K562 (cell line): ENCODE measurements at regions not wholly inside any gene's neighbourhood (a gene's known extent, or its start where the extent isn't known, plus 50 kb on each side); places are given as distances from the start of the nearest gene placed in this dataset.
A peak's percentile ranks its signal among the peaks of the same experiment; 100 is the strongest.

Source experiments
- BHLHE40 ChIP-seq: IDR thresholded peaks from 2 replicates; pipeline ENCODE4 v1.6.1; 2011; ENCODE audit warnings: low read length, improper control_type of control experiment
- DACH1 ChIP-seq: fragments of 450-650 bp; IDR thresholded peaks from 2 replicates; pipeline ENCODE4 v1.6.1; 2018; ENCODE audit not compliant: partially characterized antibody
- EHMT2 ChIP-seq: fragments of 450-650 bp; IDR thresholded peaks from 2 replicates; pipeline ENCODE4 v1.6.1; 2018; ENCODE audit warnings: antibody characterized with exemption
- FOXM1 ChIP-seq, 2 experiments: fragments of 450-650 bp in 1 of 2; sonication (generic) in 1 of 2; formaldehyde crosslinking in 1 of 2; IDR thresholded peaks; 2 replicates each; pipeline versions ENCODE4 v1.6.1 to v1.9.0; 2017 to 2022; ENCODE audit warnings: low read depth in 2 of 2, mild to moderate bottlenecking in 2 of 2, missing genetic modification reagents in 1 of 2, moderate library complexity in 1 of 2
- MBD1 ChIP-seq: fragments of 250-450 bp; sonication (Bioruptor Pico); IDR thresholded peaks from 2 replicates; pipeline ENCODE4 v1.8.0; 2022; ENCODE audit warnings: inconsistent platforms
- OTX1 ChIP-seq: fragments of 450-650 bp; formaldehyde crosslinking; IDR thresholded peaks from 2 replicates; pipeline ENCODE4 v1.4.0; 2022; ENCODE audit warnings: mild to moderate bottlenecking
- SMARCC2 ChIP-seq: fragments of 450-650 bp; IDR thresholded peaks from 2 replicates; pipeline ENCODE4 v1.6.1; 2017; ENCODE audit warnings: antibody characterized with exemption, moderate library complexity, mild to moderate bottlenecking, low read depth
- SMARCE1 ChIP-seq: fragments of 450-650 bp; IDR thresholded peaks from 2 replicates; pipeline ENCODE4 v1.7.1; 2016; ENCODE audit warnings: mild to moderate bottlenecking
- SNIP1 ChIP-seq: fragments of 450-650 bp; IDR thresholded peaks from 2 replicates; pipeline ENCODE4 v1.7.1; 2017; ENCODE audit warnings: low read depth, mild to moderate bottlenecking
- TAF1 ChIP-seq: IDR thresholded peaks from 2 replicates; pipeline ENCODE4 v1.6.1; 2011; ENCODE audit warnings: mild to moderate bottlenecking, low read length, moderate library complexity; ENCODE audit not compliant: insufficient read depth, control insufficient read depth, severe bottlenecking; ENCODE audit errors: extremely low read depth
- ZBTB17 ChIP-seq: fragments of 450-650 bp; formaldehyde crosslinking; IDR thresholded peaks from 2 replicates; pipeline ENCODE4 v1.4.0; 2020; ENCODE audit warnings: mild to moderate bottlenecking
- ZBTB26 ChIP-seq: fragments of 450-650 bp; formaldehyde crosslinking; IDR thresholded peaks from 2 replicates; pipeline ENCODE4 v1.4.0; 2022; ENCODE audit warnings: missing genetic modification characterization
- ZEB2 ChIP-seq: fragments of 450-650 bp; IDR thresholded peaks from 2 replicates; pipeline ENCODE4 v1.6.1; 2016
- ZKSCAN8 ChIP-seq: fragments of 200-800 bp; sonication (Bioruptor generic); IDR thresholded peaks from 2 replicates; pipeline ENCODE4 v1.6.1; 2016; ENCODE audit warnings: missing genetic modification characterization, missing compliant biosample characterization
- ZNF197 ChIP-seq: fragments of 200-800 bp; sonication (Bioruptor generic); IDR thresholded peaks from 2 replicates; pipeline ENCODE4 v1.6.1; 2016; ENCODE audit warnings: low read depth, missing genetic modification characterization, missing compliant biosample characterization
- ZNF23 ChIP-seq: fragments of 250-450 bp; sonication (Bioruptor Pico); IDR thresholded peaks from 2 replicates; pipeline ENCODE4 v1.4.0; 2020; ENCODE audit warnings: mild to moderate bottlenecking
- ZNF354B ChIP-seq: fragments of 250-450 bp; sonication (Bioruptor Pico); IDR thresholded peaks from 2 replicates; pipeline ENCODE4 v1.4.0; 2020
- ZNF507 ChIP-seq: conservative IDR thresholded peaks from 2 replicates; pipeline ENCODE4 v1.6.1; 2017; ENCODE audit warnings: missing genetic modification characterization, missing compliant biosample characterization
- ZNF592 ChIP-seq: fragments of 450-650 bp; IDR thresholded peaks from 2 replicates; pipeline ENCODE4 v1.6.1; 2017; ENCODE audit warnings: antibody characterized with exemption, mild to moderate bottlenecking
- ZNF785 ChIP-seq: fragments of 250-450 bp; sonication (Bioruptor Pico); IDR thresholded peaks from 2 replicates; pipeline ENCODE4 v1.4.0; 2020; ENCODE audit warnings: mild to moderate bottlenecking

GRCh38 chr1:244302876-244303609, 148.7 kb downstream of the ADSS2 start (continued):
- TF ChIP-seq ZBTB17 (CRISPR knock-in tag): no peak; the same call in none of the 2 replicates
- TF ChIP-seq MBD1: no peak
- TF ChIP-seq FOXM1 (IDR thresholded peaks at IDR 0.05; ENCODE audit: low read depth): peak; percentile 43; the same call in 1 of the 2 replicates
- TF ChIP-seq FOXM1 (CRISPR knock-in tag; IDR thresholded peaks at IDR 0.05; ENCODE audit: low read depth): no peak
- TF ChIP-seq SNIP1: no peak
- peak; percentile 47 for TF ChIP-seq TAF1
- TF ChIP-seq SMARCC2: no peak; the same call in 1 of the 2 replicates
- no peak for TF ChIP-seq ZBTB26 (CRISPR knock-in tag)
- TF ChIP-seq ZNF23 (CRISPR knock-in tag): no peak
- TF ChIP-seq BHLHE40: peak; percentile 89
- peak; percentile 60; the same call in 1 of the 2 replicates for TF ChIP-seq ZKSCAN8
- peak; percentile 95 for TF ChIP-seq ZEB2
- peak; percentile 99 for TF ChIP-seq ZNF592
- no peak for TF ChIP-seq ZNF197 (CRISPR knock-in tag)
- peak; percentile 62 for TF ChIP-seq DACH1
- peak; percentile 79; the same call in 1 of the 2 replicates for TF ChIP-seq SMARCE1
- no peak for TF ChIP-seq ZNF354B (CRISPR knock-in tag)
- peak; percentile 77 for TF ChIP-seq EHMT2
- no peak; the same call in 1 of the 2 replicates for TF ChIP-seq OTX1
- TF ChIP-seq ZNF785 (CRISPR knock-in tag): no peak
- TF ChIP-seq ZNF507 (tag): no peak
